ENCODE measurements at regions not wholly inside any gene's neighbourhood (a gene's known extent, or its start where the extent isn't known, plus 50 kb on each side); places are given as distances from the start of the nearest gene placed in this dataset.

DNA sequence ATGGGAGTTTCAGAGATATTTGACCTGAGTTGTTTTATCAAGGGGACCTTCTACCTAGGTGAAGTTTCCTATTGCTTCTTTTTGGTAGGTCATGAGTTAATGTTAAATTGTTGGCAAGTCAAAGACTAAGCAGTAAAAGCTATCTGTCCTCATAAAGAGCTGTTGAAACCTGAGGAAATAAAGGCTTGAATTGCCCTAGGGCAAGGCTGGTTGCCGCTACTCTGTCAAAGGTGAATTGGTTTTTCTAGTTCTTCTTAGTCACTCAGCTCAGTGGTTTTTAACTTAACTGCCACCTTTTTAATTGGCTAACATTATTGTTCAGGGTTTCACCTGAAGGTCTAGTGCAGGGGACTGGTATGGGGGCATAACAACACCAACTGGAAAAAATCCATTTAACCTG lies 441.6 kb upstream of the FBXO33 start:
- TF ChIP-seq, protein P1, sequence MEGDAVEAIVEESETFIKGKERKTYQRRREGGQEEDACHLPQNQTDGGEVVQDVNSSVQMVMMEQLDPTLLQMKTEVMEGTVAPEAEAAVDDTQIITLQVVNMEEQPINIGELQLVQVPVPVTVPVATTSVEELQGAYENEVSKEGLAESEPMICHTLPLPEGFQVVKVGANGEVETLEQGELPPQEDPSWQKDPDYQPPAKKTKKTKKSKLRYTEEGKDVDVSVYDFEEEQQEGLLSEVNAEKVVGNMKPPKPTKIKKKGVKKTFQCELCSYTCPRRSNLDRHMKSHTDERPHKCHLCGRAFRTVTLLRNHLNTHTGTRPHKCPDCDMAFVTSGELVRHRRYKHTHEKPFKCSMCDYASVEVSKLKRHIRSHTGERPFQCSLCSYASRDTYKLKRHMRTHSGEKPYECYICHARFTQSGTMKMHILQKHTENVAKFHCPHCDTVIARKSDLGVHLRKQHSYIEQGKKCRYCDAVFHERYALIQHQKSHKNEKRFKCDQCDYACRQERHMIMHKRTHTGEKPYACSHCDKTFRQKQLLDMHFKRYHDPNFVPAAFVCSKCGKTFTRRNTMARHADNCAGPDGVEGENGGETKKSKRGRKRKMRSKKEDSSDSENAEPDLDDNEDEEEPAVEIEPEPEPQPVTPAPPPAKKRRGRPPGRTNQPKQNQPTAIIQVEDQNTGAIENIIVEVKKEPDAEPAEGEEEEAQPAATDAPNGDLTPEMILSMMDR (conservative IDR thresholded peaks at IDR 0.05), result no peak
- H3K9me3 Mint-ChIP-seq, result no peaks in the 10 kb centered on the region
- H3K4me1 Mint-ChIP-seq, result peaks cover 12% of the 10 kb centered on the region
- no peak overlapping the region for H3K27ac Mint-ChIP-seq (ENCODE audit: unreplicated experiment)
- no peaks in the 10 kb centered on the region for H3K27me3 Mint-ChIP-seq (ENCODE audit: low read depth)
- H3K36me3 Mint-ChIP-seq (ENCODE audit: low read depth), result no peaks in the 10 kb centered on the region
- no peak for DNase-seq (ENCODE audit: low read depth, low spot score)
- H3K4me3 Mint-ChIP-seq, result no peak overlapping the region

DNA sequence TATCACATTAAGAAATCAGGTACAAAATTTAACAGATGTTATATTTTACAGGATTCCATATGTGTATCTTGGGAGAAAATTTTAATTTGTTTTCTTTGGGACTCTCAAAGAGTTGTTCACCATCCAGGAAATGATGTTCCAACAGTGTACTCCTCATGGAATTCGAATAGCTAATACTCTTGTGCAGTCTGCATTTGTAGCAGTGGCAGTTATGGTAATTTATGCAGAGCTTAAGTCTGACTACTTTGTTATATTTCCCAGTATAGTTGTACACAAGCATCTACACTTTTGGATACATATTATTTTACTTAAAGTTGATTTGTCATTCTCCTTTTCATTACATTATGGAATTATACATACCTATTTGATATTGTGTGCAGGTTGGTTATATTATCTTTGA lies 436.7 kb upstream of the FBXO33 start:
- Mint-ChIP-seq H3K27ac (ENCODE audit: unreplicated experiment) (no peak overlapping the region), H3K4me1 (no peaks in the 10 kb centered on the region), H3K36me3 (ENCODE audit: low read depth) (no peaks in the 10 kb centered on the region), H3K4me3 (no peak overlapping the region), H3K9me3 (no peaks in the 10 kb centered on the region), H3K27me3 (ENCODE audit: low read depth) (no peaks in the 10 kb centered on the region)
- DNase-seq (ENCODE audit: low read depth, low spot score), result no peak
- TF ChIP-seq, protein P1 (conservative IDR thresholded peaks at IDR 0.05), result no peak

DNA sequence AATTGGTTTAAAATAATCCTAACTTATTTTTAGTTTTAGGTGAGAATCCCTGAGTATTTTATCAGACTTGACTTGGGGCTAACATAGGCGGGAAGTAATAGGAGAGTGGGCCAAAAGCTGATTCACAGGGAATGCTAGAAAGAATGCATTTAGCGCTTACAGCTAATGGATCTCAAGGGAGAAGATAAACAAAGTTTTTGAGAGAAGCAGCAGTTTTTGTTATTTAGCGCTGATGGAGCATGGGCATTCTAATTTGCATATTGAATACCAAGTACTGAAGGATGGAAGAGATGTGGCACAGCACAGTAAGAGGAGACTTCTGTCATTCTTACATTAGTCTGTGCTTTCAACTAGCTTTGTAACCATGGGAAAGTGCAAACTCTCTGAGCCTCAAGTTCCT lies 436.0 kb upstream of the FBXO33 start:
- TF ChIP-seq, protein P1 (conservative IDR thresholded peaks at IDR 0.05), result no peak
- Mint-ChIP-seq H3K27me3 (ENCODE audit: low read depth) (no peaks in the 10 kb centered on the region), H3K4me3 (no peak overlapping the region), H3K9me3 (no peaks in the 10 kb centered on the region), H3K27ac (ENCODE audit: unreplicated experiment) (no peak overlapping the region), H3K4me1 (no peaks in the 10 kb centered on the region), H3K36me3 (ENCODE audit: low read depth) (no peaks in the 10 kb centered on the region)
- no peak for DNase-seq (ENCODE audit: low read depth, low spot score)

DNA sequence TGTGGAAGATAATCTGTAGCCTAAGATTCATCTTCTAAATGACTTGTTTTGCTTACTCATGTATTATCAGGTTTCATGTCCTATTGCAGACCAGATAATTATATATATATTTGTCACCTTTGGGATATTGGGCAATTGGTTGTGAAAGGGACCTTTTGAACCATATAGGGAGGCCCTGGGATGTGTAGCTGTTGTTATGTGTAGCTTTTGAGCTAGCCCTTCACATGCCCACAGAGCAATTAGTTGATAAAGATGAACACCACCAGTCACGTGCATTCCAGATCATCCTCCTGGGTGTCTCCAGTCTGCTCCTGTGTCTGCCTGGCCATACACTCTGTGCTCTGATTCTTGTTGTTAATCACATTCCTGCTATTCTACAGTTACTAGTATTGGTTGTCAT lies 431.2 kb upstream of the FBXO33 start:
- TF ChIP-seq, protein P1 (conservative IDR thresholded peaks at IDR 0.05), result no peak
- no peaks in the 10 kb centered on the region for H3K9me3 Mint-ChIP-seq
- no peak for DNase-seq (ENCODE audit: low read depth, low spot score)
- no peak overlapping the region for H3K4me3 Mint-ChIP-seq
- no peaks in the 10 kb centered on the region for H3K4me1 Mint-ChIP-seq
- H3K27me3 Mint-ChIP-seq (ENCODE audit: low read depth), result no peaks in the 10 kb centered on the region
- no peak overlapping the region for H3K27ac Mint-ChIP-seq (ENCODE audit: unreplicated experiment)
- H3K36me3 Mint-ChIP-seq (ENCODE audit: low read depth), result no peaks in the 10 kb centered on the region

DNA sequence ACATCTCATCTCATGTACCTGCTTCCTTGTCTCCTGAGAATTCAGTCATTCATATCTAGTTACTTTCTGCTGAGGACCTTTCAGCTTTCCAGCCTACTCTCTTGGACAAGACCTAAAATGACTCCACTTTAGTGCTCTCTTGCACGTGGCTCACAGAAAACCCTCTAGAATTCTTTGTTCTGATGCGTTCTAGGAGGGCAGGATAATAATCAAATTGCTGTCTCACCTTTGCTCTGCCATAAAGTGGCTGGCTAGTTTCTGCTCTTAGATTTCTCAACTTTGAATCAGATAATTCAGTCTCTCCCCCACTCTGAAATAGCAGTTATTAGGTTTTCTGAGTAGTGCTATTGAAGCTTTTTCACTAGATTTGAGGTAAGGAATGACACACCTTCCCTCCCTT lies 429.5 kb upstream of the FBXO33 start:
- no peaks in the 10 kb centered on the region for H3K9me3 Mint-ChIP-seq
- TF ChIP-seq, protein P1 (conservative IDR thresholded peaks at IDR 0.05), result no peak
- H3K4me3 Mint-ChIP-seq, result no peak overlapping the region
- H3K4me1 Mint-ChIP-seq, result no peaks in the 10 kb centered on the region
- no peak for DNase-seq (ENCODE audit: low read depth, low spot score)
- H3K36me3 Mint-ChIP-seq (ENCODE audit: low read depth), result no peaks in the 10 kb centered on the region
- H3K27ac Mint-ChIP-seq (ENCODE audit: unreplicated experiment), result no peak overlapping the region
- no peaks in the 10 kb centered on the region for H3K27me3 Mint-ChIP-seq (ENCODE audit: low read depth)

DNA sequence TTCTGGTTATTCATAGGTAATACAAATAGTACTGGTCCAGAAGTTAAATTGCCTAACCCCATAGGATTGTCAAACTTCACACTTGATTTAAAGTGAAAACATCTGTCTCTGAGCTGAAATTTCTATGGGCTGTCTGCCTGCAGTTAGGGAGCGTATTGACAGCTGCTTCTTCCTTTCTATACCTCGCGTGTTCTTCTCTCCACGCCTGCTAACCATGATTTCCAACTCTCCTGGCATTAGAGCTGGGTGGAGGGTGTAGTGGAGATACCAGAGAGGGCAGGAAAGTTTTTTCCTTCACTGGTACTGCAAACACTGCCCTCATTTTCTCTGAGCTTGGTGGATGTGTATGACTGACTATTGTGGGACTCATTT lies 429.0 kb upstream of the FBXO33 start:
- Mint-ChIP-seq H3K9me3 (no peaks in the 10 kb centered on the region), H3K27ac (ENCODE audit: unreplicated experiment) (no peak overlapping the region), H3K4me3 (no peak overlapping the region), H3K36me3 (ENCODE audit: low read depth) (no peaks in the 10 kb centered on the region), H3K4me1 (no peaks in the 10 kb centered on the region), H3K27me3 (ENCODE audit: low read depth) (no peaks in the 10 kb centered on the region)
- TF ChIP-seq, protein P1 (conservative IDR thresholded peaks at IDR 0.05), result no peak
- no peak for DNase-seq (ENCODE audit: low read depth, low spot score)

Data from neural crest cell (in vitro differentiated cells).